Transverse colon (tissue), 4 donors: ENCODE measurements at regions not wholly inside any gene's neighbourhood (a gene's known extent, or its start where the extent isn't known, plus 50 kb on each side); places are given as distances from the start of the nearest gene placed in this dataset.

Experiments
- POLR2A ChIP-seq: fragments of 450-650 bp; IDR thresholded peaks from one replicate; pipeline ENCODE4 v1.6.1; 2016; ENCODE audit warnings: antibody characterized with exemption, mild to moderate bottlenecking, moderate library complexity
- POLR2AphosphoS5 ChIP-seq, 3 donors: sonication (generic); formaldehyde crosslinking; IDR thresholded peaks; one replicate each; pipeline ENCODE4 v1.6.1; 2016; ENCODE audit warnings: antibody characterized with exemption in 3 of 3
- TF ChIP-seq, protein P1 (sequence below), 5 experiments: fragments of 200-600 bp in 3 of 5; fragments of 450-650 bp in 2 of 5; sonication (generic) in 3 of 5; IDR thresholded peaks; 1 replicate in 2 of 5; 2 replicates in 3 of 5; pipeline ENCODE4 v1.5.1; 2016 to 2017; ENCODE audit warnings: antibody characterized with exemption in 5 of 5, inconsistent platforms in 3 of 5, mild to moderate bottlenecking in 2 of 5, moderate library complexity in 1 of 5

DNA sequence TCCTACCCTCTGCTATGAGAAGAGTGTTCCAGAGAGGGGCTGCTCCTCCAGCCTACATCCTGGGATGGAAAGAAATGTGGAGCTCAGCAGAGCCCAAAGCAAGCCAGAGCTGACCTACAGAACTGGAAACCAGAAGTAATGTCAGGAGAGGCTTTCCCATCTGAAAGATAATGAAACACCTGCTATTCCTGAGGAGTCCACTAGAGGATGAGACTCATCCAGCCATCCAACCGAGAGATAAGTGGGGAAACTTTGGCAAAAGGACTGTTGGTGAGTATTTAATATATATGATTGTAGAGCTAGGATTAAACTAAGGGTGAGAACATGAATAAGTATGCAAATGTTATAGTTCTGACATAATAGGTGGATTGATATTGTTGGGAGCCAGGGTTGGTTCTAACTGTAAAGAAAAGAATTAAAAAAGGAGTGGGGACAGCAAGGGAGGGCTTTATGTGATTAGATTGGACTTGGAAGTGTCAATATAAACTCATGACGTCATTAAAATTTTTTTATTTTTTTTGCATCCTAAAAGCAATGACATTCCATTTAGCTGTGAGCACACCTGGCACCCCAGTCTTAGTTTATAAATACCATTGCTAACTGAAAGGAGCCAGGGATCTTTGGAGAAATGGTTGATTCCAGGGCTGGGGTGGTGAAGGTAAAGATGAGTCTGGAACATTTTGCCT, 312.8 kb upstream of the NFE2L3 start:
- TF ChIP-seq POLR2A: no peak
- TF ChIP-seq, protein P1, sequence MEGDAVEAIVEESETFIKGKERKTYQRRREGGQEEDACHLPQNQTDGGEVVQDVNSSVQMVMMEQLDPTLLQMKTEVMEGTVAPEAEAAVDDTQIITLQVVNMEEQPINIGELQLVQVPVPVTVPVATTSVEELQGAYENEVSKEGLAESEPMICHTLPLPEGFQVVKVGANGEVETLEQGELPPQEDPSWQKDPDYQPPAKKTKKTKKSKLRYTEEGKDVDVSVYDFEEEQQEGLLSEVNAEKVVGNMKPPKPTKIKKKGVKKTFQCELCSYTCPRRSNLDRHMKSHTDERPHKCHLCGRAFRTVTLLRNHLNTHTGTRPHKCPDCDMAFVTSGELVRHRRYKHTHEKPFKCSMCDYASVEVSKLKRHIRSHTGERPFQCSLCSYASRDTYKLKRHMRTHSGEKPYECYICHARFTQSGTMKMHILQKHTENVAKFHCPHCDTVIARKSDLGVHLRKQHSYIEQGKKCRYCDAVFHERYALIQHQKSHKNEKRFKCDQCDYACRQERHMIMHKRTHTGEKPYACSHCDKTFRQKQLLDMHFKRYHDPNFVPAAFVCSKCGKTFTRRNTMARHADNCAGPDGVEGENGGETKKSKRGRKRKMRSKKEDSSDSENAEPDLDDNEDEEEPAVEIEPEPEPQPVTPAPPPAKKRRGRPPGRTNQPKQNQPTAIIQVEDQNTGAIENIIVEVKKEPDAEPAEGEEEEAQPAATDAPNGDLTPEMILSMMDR (IDR thresholded peaks at IDR 0.05): peak; percentile 19 to 35 (median 31)
- TF ChIP-seq POLR2AphosphoS5 (IDR thresholded peaks at IDR 0.05): no peak
